Epithelial cell of proximal tubule (primary cell): ENCODE measurements at regions not wholly inside any gene's neighbourhood (a gene's known extent, or its start where the extent isn't known, plus 50 kb on each side); places are given as distances from the start of the nearest gene placed in this dataset.

Experiments used
- DNase-seq: peaks from one replicate; pipeline ENCODE4 v3.0.0-alpha.2; 2011; ENCODE audit warnings: low read depth
- H3K4me3 ChIP-seq: 2 replicates; pipeline ENCODE4 v1.5.1; 2011; ENCODE audit warnings: low read depth, mild to moderate bottlenecking, low read length
- CTCF ChIP-seq: conservative IDR thresholded peaks from 2 replicates; pipeline ENCODE4 v1.5.1; 2012; ENCODE audit warnings: low read depth, mild to moderate bottlenecking, low read length

GRCh38 chr10:33982995-33983394 is 648.5 kb upstream of the NRP1 start:
- no peak for DNase-seq

GRCh38 chr10:33981301-33981700 is 646.8 kb upstream of the NRP1 start:
- DNase-seq: no peak
- no peak overlapping the region for H3K4me3 ChIP-seq
- TF ChIP-seq CTCF: no peak

More at GRCh38 chr10:33982995-33983394, 648.5 kb upstream of the NRP1 start:
- no peak overlapping the region for H3K4me3 ChIP-seq
- TF ChIP-seq CTCF: no peak

GRCh38 chr10:33979195-33979594 is 644.7 kb upstream of the NRP1 start:
- H3K4me3 ChIP-seq: no peak overlapping the region
- DNase-seq: no peak
- TF ChIP-seq CTCF: no peak

GRCh38 chr10:33975481-33975880 is 641.0 kb upstream of the NRP1 start:
- no peak for TF ChIP-seq CTCF
- H3K4me3 ChIP-seq: no peak overlapping the region
- DNase-seq: no peak

GRCh38 chr10:33974976-33975478 is 640.6 kb upstream of the NRP1 start:
- TF ChIP-seq CTCF: no peak
- H3K4me3 ChIP-seq: no peak overlapping the region
- DNase-seq: no peak

- TF ChIP-seq CTCF: no peak
- no peak overlapping the region for H3K4me3 ChIP-seq
- no peak for DNase-seq
Observed at GRCh38 chr10:33968983-33969382, 634.5 kb upstream of the NRP1 start.

- DNase-seq: no peak
- H3K4me3 ChIP-seq: no peak overlapping the region
- no peak for TF ChIP-seq CTCF
Observed at GRCh38 chr10:33967606-33968120, 633.2 kb upstream of the NRP1 start.
